ENCODE measurements at regions not wholly inside any gene's neighbourhood (a gene's known extent, or its start where the extent isn't known, plus 50 kb on each side); places are given as distances from the start of the nearest gene placed in this dataset.
"Not testable (repeated sequence)": the region's sequence is repeated elsewhere in the genome, so short reads cannot be mapped to it uniquely, and the experiment has no call there.

- Histone ChIP-seq H3K9me3 (ENCODE audit: control insufficient read depth, low read length) (no peaks in the 10 kb centered on the region), H3K4me1 (ENCODE audit: control insufficient read depth, insufficient read depth, low read length) (no peaks in the 10 kb centered on the region), H3K27me3 (ENCODE audit: control insufficient read depth, insufficient read depth, low read length, poor library complexity, severe bottlenecking) (no peaks in the 10 kb centered on the region), H3K36me3 (ENCODE audit: control insufficient read depth, insufficient read depth, low read length) (no peaks in the 10 kb centered on the region), H3K4me3 (ENCODE audit: low read length) (no peak overlapping the region), H3K9ac (ENCODE audit: extremely low read depth, low read length, poor library complexity, severe bottlenecking) (no peak overlapping the region), H3K27ac (ENCODE audit: low read depth, low read length) (no peak overlapping the region)
- H3K36me3 Mint-ChIP-seq (ENCODE audit: low read depth) = no peaks in the 10 kb centered on the region
- no peak for TF ChIP-seq CTCF (conservative IDR thresholded peaks at IDR 0.05)
- H3K4me1 Mint-ChIP-seq = no peaks in the 10 kb centered on the region
- H3K27me3 Mint-ChIP-seq (ENCODE audit: insufficient read depth) = peaks cover 14% of the 10 kb centered on the region
- peaks cover 6% of the 10 kb centered on the region for H3K9me3 Mint-ChIP-seq
- 88 to 100% methylated on average over 2 to 3 of the region's 3 CpGs for WGBS, 2 experiments (ENCODE audit: insufficient coverage in 1 of 2, insufficient read length in 1 of 2)
- no peak overlapping the region for H3K27ac Mint-ChIP-seq
- DNase-seq = peak; percentile 21
- H3K4me3 Mint-ChIP-seq = no peak overlapping the region
These were observed 417.9 kb upstream of the SMIM21 start for GRCh38 chr18:75845413-75845812.

- Mint-ChIP-seq H3K27me3 (ENCODE audit: insufficient read depth) (peaks cover 14% of the 10 kb centered on the region), H3K27ac (no peak overlapping the region), H3K4me3 (no peak overlapping the region), H3K36me3 (ENCODE audit: low read depth) (no peaks in the 10 kb centered on the region), H3K4me1 (no peaks in the 10 kb centered on the region), H3K9me3 (peaks cover 6% of the 10 kb centered on the region)
- Histone ChIP-seq H3K9me3 (ENCODE audit: control insufficient read depth, low read length) (no peaks in the 10 kb centered on the region), H3K36me3 (ENCODE audit: control insufficient read depth, insufficient read depth, low read length) (no peaks in the 10 kb centered on the region), H3K4me3 (ENCODE audit: low read length) (no peak overlapping the region), H3K9ac (ENCODE audit: extremely low read depth, low read length, poor library complexity, severe bottlenecking) (no peak overlapping the region), H3K27ac (ENCODE audit: low read depth, low read length) (no peak overlapping the region), H3K4me1 (ENCODE audit: control insufficient read depth, insufficient read depth, low read length) (no peaks in the 10 kb centered on the region), H3K27me3 (ENCODE audit: control insufficient read depth, insufficient read depth, low read length, poor library complexity, severe bottlenecking) (no peaks in the 10 kb centered on the region)
- WGBS, 2 experiments (ENCODE audit: insufficient coverage in 1 of 2, insufficient read length in 1 of 2) = 82 to 92% methylated on average over 3 of the region's 3 CpGs
- TF ChIP-seq CTCF (conservative IDR thresholded peaks at IDR 0.05) = no peak
- peak; percentile 55 for DNase-seq
These were observed 416.6 kb upstream of the SMIM21 start for GRCh38 chr18:75844146-75844545.

- Histone ChIP-seq H3K9ac (ENCODE audit: extremely low read depth, low read length, poor library complexity, severe bottlenecking) (no peak overlapping the region), H3K4me3 (ENCODE audit: low read length) (no peak overlapping the region), H3K36me3 (ENCODE audit: control insufficient read depth, insufficient read depth, low read length) (no peaks in the 10 kb centered on the region), H3K27ac (ENCODE audit: low read depth, low read length) (no peak overlapping the region), H3K27me3 (ENCODE audit: control insufficient read depth, insufficient read depth, low read length, poor library complexity, severe bottlenecking) (no peaks in the 10 kb centered on the region), H3K9me3 (ENCODE audit: control insufficient read depth, low read length) (no peaks in the 10 kb centered on the region), H3K4me1 (ENCODE audit: control insufficient read depth, insufficient read depth, low read length) (peaks cover 4% of the 10 kb centered on the region)
- Mint-ChIP-seq H3K36me3 (ENCODE audit: low read depth) (no peaks in the 10 kb centered on the region), H3K27me3 (ENCODE audit: insufficient read depth) (peaks cover 22% of the 10 kb centered on the region), H3K4me3 (no peak overlapping the region), H3K4me1 (peaks cover 11% of the 10 kb centered on the region), H3K27ac (no peak overlapping the region), H3K9me3 (no peaks in the 10 kb centered on the region)
- DNase-seq = peak; percentile 14
- 71 to 87% methylated on average over 1 to 4 of the region's 4 CpGs for WGBS, 2 experiments (ENCODE audit: insufficient coverage in 1 of 2, insufficient read length in 1 of 2)
- TF ChIP-seq CTCF (conservative IDR thresholded peaks at IDR 0.05) = no peak
These were observed 412.6 kb upstream of the SMIM21 start for GRCh38 chr18:75840131-75840530.

- not testable (repeated sequence) for DNase-seq; H3K27ac Mint-ChIP-seq; H3K9me3 Mint-ChIP-seq; H3K36me3 ChIP-seq (ENCODE audit: control insufficient read depth, insufficient read depth, low read length); H3K4me3 ChIP-seq (ENCODE audit: low read length); H3K4me3 Mint-ChIP-seq; H3K9me3 ChIP-seq (ENCODE audit: control insufficient read depth, low read length); H3K27me3 ChIP-seq (ENCODE audit: control insufficient read depth, insufficient read depth, low read length, poor library complexity, severe bottlenecking); H3K27ac ChIP-seq (ENCODE audit: low read depth, low read length); H3K9ac ChIP-seq (ENCODE audit: extremely low read depth, low read length, poor library complexity, severe bottlenecking); H3K36me3 Mint-ChIP-seq (ENCODE audit: low read depth); H3K4me1 ChIP-seq (ENCODE audit: control insufficient read depth, insufficient read depth, low read length)
- 88 to 100% methylated on average over 1 to 2 of the region's 2 CpGs for WGBS, 2 experiments (ENCODE audit: insufficient coverage in 1 of 2, insufficient read length in 1 of 2)
- peaks cover 13% of the 10 kb centered on the region for H3K4me1 Mint-ChIP-seq
- peaks cover 19% of the 10 kb centered on the region for H3K27me3 Mint-ChIP-seq (ENCODE audit: insufficient read depth)
These were observed 412.2 kb upstream of the SMIM21 start for GRCh38 chr18:75839686-75840085.

Data from endodermal cell (in vitro differentiated cells).